Ovary (tissue), 7 donors: ENCODE measurements at regions not wholly inside any gene's neighbourhood (a gene's known extent, or its start where the extent isn't known, plus 50 kb on each side); places are given as distances from the start of the nearest gene placed in this dataset.

Experiments
- DNase-seq, 5 donors: peaks; one replicate each; pipeline ENCODE4 v3.0.0-alpha.2; 2019 to 2020
- H3K27ac ChIP-seq, 2 donors: fragments of 200-600 bp; one replicate each; pipeline versions ENCODE4 v1.5.1 to v1.8.0; 2019 to 2022
- H3K27me3 ChIP-seq: fragments of 200-600 bp; one replicate; pipeline ENCODE4 v1.8.0; 2022
- H3K36me3 ChIP-seq: fragments of 200-600 bp; sonication (generic); one replicate; pipeline ENCODE4 v1.5.1; 2019
- H3K4me1 ChIP-seq: one replicate; pipeline ENCODE4 v1.8.1; 2013; ENCODE audit warnings: mild to moderate bottlenecking, moderate library complexity; ENCODE audit not compliant: insufficient read depth
- H3K4me3 ChIP-seq: fragments of 200-600 bp; sonication (generic); one replicate; pipeline ENCODE4 v1.5.1; 2017
- H3K9me3 ChIP-seq, 2 donors: fragments of 200-600 bp in 1 of 2; sonication (generic) in 1 of 2; one replicate each; pipeline versions ENCODE4 v1.5.1 to v1.8.1; 2013 to 2019; ENCODE audit warnings: mild to moderate bottlenecking in 1 of 2, moderate library complexity in 1 of 2
- EP300 ChIP-seq: sonication (generic); formaldehyde crosslinking; IDR thresholded peaks from one replicate; pipeline ENCODE4 v1.6.1; 2017; ENCODE audit warnings: antibody characterized with exemption
- POLR2A ChIP-seq: fragments of 450-650 bp; IDR thresholded peaks from one replicate; pipeline ENCODE4 v1.6.1; 2017; ENCODE audit warnings: antibody characterized with exemption, mild to moderate bottlenecking, moderate library complexity
- WGBS, 3 donors: extraction: QIAGEN DNeasy Blood & Tissue Kit in 1 of 3; methylation state at CpG; one replicate each; pipeline versions ENCODE4 v1.1.5 to v1.1.7; 2013 to 2017; 5-methylcytosine and 5-hydroxymethylcytosine counted together
- intact Hi-C, 4 donors: fragments of 100-400 bp; cut with DNase I; formaldehyde crosslinking; loops; one replicate each; pipeline versions ENCODE4 v1.11.0 to v1.15.1; 2022 to 2023
- TF ChIP-seq, protein P1 (sequence below), 3 donors: fragments of 450-650 bp in 2 of 3; fragments of 200-600 bp in 1 of 3; IDR thresholded peaks; one replicate each; pipeline versions ENCODE4 v1.5.1 to v1.8.0; 2016 to 2022; ENCODE audit warnings: antibody characterized with exemption in 3 of 3, mild to moderate bottlenecking in 1 of 3
- donor health status: DM: no; HTN: no; CAD: no; lungs with moderate emphysema.
- donor health status: DM: no; HTN: no; CAD: no.
- donor health status: Bipolar disorder and iron deficiency.
- donor health status: DM: no; HTN: no; CAD: no.
- donor health status: DM: yes; HTN: yes; CAD: no.

DNA sequence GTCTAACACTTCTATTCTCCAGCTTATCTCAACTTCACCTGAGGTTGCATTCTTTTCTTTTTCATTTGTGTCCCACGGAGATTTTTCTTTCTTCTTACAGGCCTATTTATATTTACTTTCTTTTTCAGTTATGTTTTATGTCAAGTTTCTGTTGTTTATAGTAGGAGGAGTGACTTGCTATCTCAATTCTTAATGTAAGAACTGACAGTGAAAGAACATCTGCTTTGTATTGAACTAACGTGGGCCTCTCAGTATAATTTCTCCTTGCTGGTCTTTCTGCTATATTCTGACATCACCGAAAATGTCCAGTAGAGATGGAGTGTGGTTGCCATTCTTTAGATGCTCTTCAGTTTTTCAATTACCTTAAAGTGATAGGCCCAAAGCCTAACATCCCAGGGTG lies 521.7 kb downstream of the EPM2A start:
- H3K36me3 ChIP-seq = no peaks in the 10 kb centered on the region
- no peak for DNase-seq
- no peaks in the 10 kb centered on the region for H3K27me3 ChIP-seq
- intact Hi-C loops = no loop called here
- TF ChIP-seq EP300 = no peak
- TF ChIP-seq POLR2A = no peak
- TF ChIP-seq, protein P1, sequence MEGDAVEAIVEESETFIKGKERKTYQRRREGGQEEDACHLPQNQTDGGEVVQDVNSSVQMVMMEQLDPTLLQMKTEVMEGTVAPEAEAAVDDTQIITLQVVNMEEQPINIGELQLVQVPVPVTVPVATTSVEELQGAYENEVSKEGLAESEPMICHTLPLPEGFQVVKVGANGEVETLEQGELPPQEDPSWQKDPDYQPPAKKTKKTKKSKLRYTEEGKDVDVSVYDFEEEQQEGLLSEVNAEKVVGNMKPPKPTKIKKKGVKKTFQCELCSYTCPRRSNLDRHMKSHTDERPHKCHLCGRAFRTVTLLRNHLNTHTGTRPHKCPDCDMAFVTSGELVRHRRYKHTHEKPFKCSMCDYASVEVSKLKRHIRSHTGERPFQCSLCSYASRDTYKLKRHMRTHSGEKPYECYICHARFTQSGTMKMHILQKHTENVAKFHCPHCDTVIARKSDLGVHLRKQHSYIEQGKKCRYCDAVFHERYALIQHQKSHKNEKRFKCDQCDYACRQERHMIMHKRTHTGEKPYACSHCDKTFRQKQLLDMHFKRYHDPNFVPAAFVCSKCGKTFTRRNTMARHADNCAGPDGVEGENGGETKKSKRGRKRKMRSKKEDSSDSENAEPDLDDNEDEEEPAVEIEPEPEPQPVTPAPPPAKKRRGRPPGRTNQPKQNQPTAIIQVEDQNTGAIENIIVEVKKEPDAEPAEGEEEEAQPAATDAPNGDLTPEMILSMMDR (IDR thresholded peaks at IDR 0.05) = no peak
- H3K9me3 ChIP-seq = no peaks in the 10 kb centered on the region
- WGBS, 3 donors = 28 to 38% (median 37%) methylated on average over 3 of the region's 3 CpGs
- no peak overlapping the region for H3K27ac ChIP-seq
- no peaks in the 10 kb centered on the region for H3K4me1 ChIP-seq
- H3K4me3 ChIP-seq = no peak overlapping the region

DNA sequence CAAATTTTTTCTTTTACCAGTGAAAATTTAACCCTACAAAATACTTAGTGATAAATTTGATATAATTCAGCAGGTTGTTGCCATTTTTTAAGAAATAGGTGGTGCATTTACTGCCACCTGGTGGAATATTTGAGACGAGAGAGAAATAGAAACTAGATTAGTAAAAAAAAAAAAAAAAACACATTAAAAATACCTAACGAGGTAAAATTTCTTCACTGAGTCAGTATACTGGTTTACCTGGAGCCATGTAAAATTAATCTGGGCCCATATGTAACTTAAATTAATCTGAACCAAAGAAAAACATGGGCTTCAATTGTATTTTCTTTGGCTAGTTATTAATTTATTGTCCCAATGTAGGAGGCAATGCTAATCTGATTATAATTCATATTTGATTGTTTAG lies 520.8 kb downstream of the EPM2A start:
- WGBS, 3 donors = 1 to 6% (median 5%) methylated on average over 2 of the region's 2 CpGs

DNA sequence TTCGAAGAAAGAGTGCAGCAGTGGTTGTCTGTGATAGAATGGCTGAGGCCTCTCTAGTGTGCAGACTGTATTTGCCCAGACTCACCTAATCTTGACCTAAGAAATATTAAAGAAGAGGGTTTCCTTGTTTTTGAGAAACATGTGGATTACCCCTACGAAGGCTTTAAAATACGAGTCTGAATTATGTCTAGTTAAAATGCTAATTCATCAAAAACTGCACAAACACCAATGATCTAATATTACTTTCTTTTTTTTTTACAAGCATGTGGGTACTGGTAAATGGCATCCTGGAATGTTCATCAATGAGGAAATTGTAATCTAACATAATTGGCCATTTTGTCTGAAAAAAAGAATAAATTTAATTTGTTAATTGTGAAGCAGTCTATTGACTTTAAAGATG lies 510.9 kb downstream of the EPM2A start:
- 81 to 90% (median 82%) methylated on average over 3 of the region's 3 CpGs for WGBS, 3 donors
- Histone ChIP-seq H3K27me3 (no peaks in the 10 kb centered on the region), H3K4me3 (no peak overlapping the region), H3K36me3 (no peaks in the 10 kb centered on the region), H3K9me3 (no peaks in the 10 kb centered on the region), H3K27ac (no peak overlapping the region), H3K4me1 (no peaks in the 10 kb centered on the region)
- TF ChIP-seq EP300 (no peak), POLR2A (no peak)
- TF ChIP-seq, protein P1 (IDR thresholded peaks at IDR 0.05) = no peak
- no peak for DNase-seq
- intact Hi-C loops = no loop called here

More for the DNA sequence above, 520.8 kb downstream of the EPM2A start:
- no peaks in the 10 kb centered on the region for H3K4me1 ChIP-seq
- H3K27me3 ChIP-seq = no peaks in the 10 kb centered on the region
- no peak overlapping the region for H3K4me3 ChIP-seq
- no peak for TF ChIP-seq POLR2A
- TF ChIP-seq, protein P1 (IDR thresholded peaks at IDR 0.05) = peak in 1 of 3 donors; percentile 20
- TF ChIP-seq EP300 = no peak
- intact Hi-C loops = no loop called here
- no peaks in the 10 kb centered on the region for H3K36me3 ChIP-seq
- H3K9me3 ChIP-seq = no peaks in the 10 kb centered on the region
- DNase-seq = no peak
- H3K27ac ChIP-seq = no peak overlapping the region

DNA sequence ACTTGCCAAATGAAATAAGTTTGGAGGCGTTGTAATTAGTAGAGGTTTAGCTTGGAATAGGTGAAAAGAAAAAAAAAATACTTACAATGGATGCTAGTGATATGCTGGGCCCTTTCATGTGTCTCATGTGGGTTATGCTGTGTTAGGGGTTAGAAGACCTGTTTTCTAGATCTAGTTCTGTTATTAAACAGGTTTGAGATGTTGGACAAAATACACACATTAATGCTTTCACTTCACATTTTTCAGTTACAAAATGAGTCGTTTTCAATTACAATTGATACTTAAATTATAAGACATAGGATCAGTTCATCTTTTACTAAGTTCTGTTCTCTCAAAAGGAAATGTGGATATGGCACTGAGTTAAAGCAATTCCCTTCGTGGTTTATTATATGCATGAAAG lies 509.8 kb downstream of the EPM2A start:
- H3K4me1 ChIP-seq = no peaks in the 10 kb centered on the region
- WGBS, 3 donors = 72 to 93% (median 80%) methylated on average over 3 of the region's 3 CpGs
- H3K9me3 ChIP-seq = no peaks in the 10 kb centered on the region
- no peak for DNase-seq
- TF ChIP-seq, protein P1 (IDR thresholded peaks at IDR 0.05) = no peak
- TF ChIP-seq POLR2A = no peak
- no peak for TF ChIP-seq EP300
- no peaks in the 10 kb centered on the region for H3K27me3 ChIP-seq
- H3K4me3 ChIP-seq = no peak overlapping the region
- no peak overlapping the region for H3K27ac ChIP-seq
- intact Hi-C loops = no loop called here
- no peaks in the 10 kb centered on the region for H3K36me3 ChIP-seq

DNA sequence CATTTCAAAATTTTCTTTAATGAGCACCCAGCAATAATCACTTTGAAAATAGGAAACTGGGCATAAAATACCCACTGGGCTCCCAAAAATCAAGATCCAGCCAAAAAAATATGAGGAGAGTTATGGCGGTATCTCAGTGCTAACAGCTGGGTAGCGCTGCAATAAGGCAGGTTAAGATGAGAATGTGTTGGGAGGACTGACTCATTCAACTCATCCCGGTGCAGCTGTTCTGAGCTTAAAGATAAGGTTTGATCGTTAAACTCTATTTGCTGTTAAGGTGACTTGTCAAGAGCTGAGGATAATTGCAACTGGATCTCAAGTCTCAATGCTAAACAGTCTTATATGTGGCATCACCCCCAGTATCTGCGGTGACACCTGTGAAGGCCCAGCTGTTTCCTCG lies 507.7 kb downstream of the EPM2A start:
- H3K27ac ChIP-seq = no peak overlapping the region
- H3K9me3 ChIP-seq = no peaks in the 10 kb centered on the region
- no peak overlapping the region for H3K4me3 ChIP-seq
- no peaks in the 10 kb centered on the region for H3K36me3 ChIP-seq
- intact Hi-C loops = no loop called here
- WGBS, 3 donors = 62 to 68% (median 66%) methylated on average over 6 of the region's 6 CpGs
- TF ChIP-seq POLR2A (no peak), EP300 (no peak)
- TF ChIP-seq, protein P1 (IDR thresholded peaks at IDR 0.05) = no peak
- H3K4me1 ChIP-seq = no peaks in the 10 kb centered on the region
- H3K27me3 ChIP-seq = no peaks in the 10 kb centered on the region
- DNase-seq = no peak
